ENCODE measurements at regions not wholly inside any gene's neighbourhood (a gene's known extent, or its start where the extent isn't known, plus 50 kb on each side); places are given as distances from the start of the nearest gene placed in this dataset.

DNA sequence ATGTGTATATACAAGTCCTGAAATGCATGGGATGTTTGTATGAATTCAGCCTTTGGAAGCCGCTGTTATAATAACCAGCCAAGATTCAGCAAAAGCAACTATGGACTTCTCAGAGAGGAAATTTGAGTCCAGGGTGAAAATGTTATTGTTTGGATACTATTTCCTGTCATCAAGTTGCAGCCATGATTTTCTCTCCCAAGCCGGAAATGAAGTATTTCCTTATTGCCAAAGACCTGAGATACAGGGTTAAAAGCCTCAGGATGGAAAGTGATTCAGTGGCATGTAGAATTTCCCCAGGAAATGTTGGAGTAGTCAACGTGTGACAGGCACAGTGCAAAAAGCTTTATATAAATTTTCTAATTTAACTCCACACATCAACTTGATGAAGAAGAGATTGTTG, 133.9 kb downstream of the IRS2 start:
- Histone ChIP-seq H3K9ac (ENCODE audit: low read depth, low read length) (no peak overlapping the region), H3K9me3 (ENCODE audit: control insufficient read depth, insufficient read depth, low read length) (no peaks in the 10 kb centered on the region), H3K4me1 (ENCODE audit: control insufficient read depth, insufficient read depth, low read length) (no peaks in the 10 kb centered on the region), H3K27me3 (ENCODE audit: control insufficient read depth, insufficient read depth, low read length) (no peaks in the 10 kb centered on the region), H3K4me3 (ENCODE audit: low read depth, low read length) (no peak overlapping the region), H3K36me3 (ENCODE audit: control insufficient read depth, insufficient read depth, low read length) (no peaks in the 10 kb centered on the region)

- no peaks in the 10 kb centered on the region for H3K36me3 ChIP-seq (ENCODE audit: control insufficient read depth, insufficient read depth, low read length)
- no peak overlapping the region for H3K9ac ChIP-seq (ENCODE audit: low read depth, low read length)
- no peak overlapping the region for H3K4me3 ChIP-seq (ENCODE audit: low read depth, low read length)
- H3K4me1 ChIP-seq (ENCODE audit: control insufficient read depth, insufficient read depth, low read length) = no peaks in the 10 kb centered on the region
- H3K9me3 ChIP-seq (ENCODE audit: control insufficient read depth, insufficient read depth, low read length) = no peaks in the 10 kb centered on the region
- H3K27me3 ChIP-seq (ENCODE audit: control insufficient read depth, insufficient read depth, low read length) = no peaks in the 10 kb centered on the region
Observed at GRCh38 chr13:109651854-109652253, 134.5 kb downstream of the IRS2 start.

DNA sequence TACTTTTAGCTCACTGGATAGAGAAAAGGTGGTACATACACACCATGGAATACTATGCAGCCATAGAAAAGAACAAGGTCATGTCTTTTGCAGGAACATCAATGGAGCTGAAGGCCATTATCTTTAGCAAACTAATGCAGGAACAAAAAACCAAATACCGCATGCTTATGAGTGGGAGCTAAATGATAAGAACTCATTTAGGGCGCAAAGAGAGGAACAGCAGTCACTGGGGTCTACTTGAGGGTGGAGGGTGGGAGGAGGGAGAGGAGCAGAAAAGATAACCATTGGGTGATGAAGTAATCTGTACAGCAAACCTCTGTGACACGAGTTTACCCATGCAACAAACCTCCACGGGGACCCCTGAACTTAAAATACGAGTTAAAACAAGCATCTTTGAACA, 135.1 kb downstream of the IRS2 start:
- H3K36me3 ChIP-seq (ENCODE audit: control insufficient read depth, insufficient read depth, low read length) = no peaks in the 10 kb centered on the region
- H3K27me3 ChIP-seq (ENCODE audit: control insufficient read depth, insufficient read depth, low read length) = no peaks in the 10 kb centered on the region
- H3K4me1 ChIP-seq (ENCODE audit: control insufficient read depth, insufficient read depth, low read length) = no peaks in the 10 kb centered on the region
- no peak overlapping the region for H3K4me3 ChIP-seq (ENCODE audit: low read depth, low read length)
- no peaks in the 10 kb centered on the region for H3K9me3 ChIP-seq (ENCODE audit: control insufficient read depth, insufficient read depth, low read length)
- H3K9ac ChIP-seq (ENCODE audit: low read depth, low read length) = no peak overlapping the region

- no peak overlapping the region for H3K4me3 ChIP-seq (ENCODE audit: low read depth, low read length)
- no peak overlapping the region for H3K9ac ChIP-seq (ENCODE audit: low read depth, low read length)
- no peaks in the 10 kb centered on the region for H3K36me3 ChIP-seq (ENCODE audit: control insufficient read depth, insufficient read depth, low read length)
- no peaks in the 10 kb centered on the region for H3K27me3 ChIP-seq (ENCODE audit: control insufficient read depth, insufficient read depth, low read length)
- no peaks in the 10 kb centered on the region for H3K4me1 ChIP-seq (ENCODE audit: control insufficient read depth, insufficient read depth, low read length)
- H3K9me3 ChIP-seq (ENCODE audit: control insufficient read depth, insufficient read depth, low read length) = no peaks in the 10 kb centered on the region
Observed at GRCh38 chr13:109650861-109651260, 135.5 kb downstream of the IRS2 start.

GRCh38 chr13:109649713-109650112, 136.7 kb downstream of the IRS2 start:
- Histone ChIP-seq H3K4me3 (ENCODE audit: low read depth, low read length) (no peak overlapping the region), H3K36me3 (ENCODE audit: control insufficient read depth, insufficient read depth, low read length) (no peaks in the 10 kb centered on the region), H3K9ac (ENCODE audit: low read depth, low read length) (no peak overlapping the region), H3K27me3 (ENCODE audit: control insufficient read depth, insufficient read depth, low read length) (no peaks in the 10 kb centered on the region), H3K9me3 (ENCODE audit: control insufficient read depth, insufficient read depth, low read length) (no peaks in the 10 kb centered on the region), H3K4me1 (ENCODE audit: control insufficient read depth, insufficient read depth, low read length) (no peaks in the 10 kb centered on the region)

- no peak overlapping the region for H3K9ac ChIP-seq (ENCODE audit: low read depth, low read length)
- no peaks in the 10 kb centered on the region for H3K36me3 ChIP-seq (ENCODE audit: control insufficient read depth, insufficient read depth, low read length)
- H3K9me3 ChIP-seq (ENCODE audit: control insufficient read depth, insufficient read depth, low read length) = no peaks in the 10 kb centered on the region
- H3K4me1 ChIP-seq (ENCODE audit: control insufficient read depth, insufficient read depth, low read length) = no peaks in the 10 kb centered on the region
- H3K4me3 ChIP-seq (ENCODE audit: low read depth, low read length) = no peak overlapping the region
- no peaks in the 10 kb centered on the region for H3K27me3 ChIP-seq (ENCODE audit: control insufficient read depth, insufficient read depth, low read length)
Observed at GRCh38 chr13:109647699-109648098, 138.7 kb downstream of the IRS2 start.

DNA sequence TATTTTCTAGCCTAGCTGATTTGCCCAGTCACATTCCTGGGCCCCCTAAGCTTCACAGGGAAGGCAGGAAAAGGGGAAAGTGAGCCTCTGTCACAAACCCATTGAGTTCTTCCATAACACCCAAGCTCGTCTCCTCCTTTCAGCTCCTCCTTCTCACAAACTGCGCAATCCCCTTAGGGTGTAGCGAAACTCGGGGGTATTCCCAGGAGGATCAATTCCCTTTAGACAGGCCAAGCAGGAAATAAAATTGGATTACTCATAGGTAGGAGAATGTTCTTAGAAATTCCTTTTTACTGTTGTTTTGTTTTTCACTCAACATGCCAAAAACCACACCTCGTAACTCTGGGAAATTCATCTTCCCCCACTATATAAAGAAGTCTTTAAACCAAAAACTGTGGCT, 139.3 kb downstream of the IRS2 start:
- H3K9ac ChIP-seq (ENCODE audit: low read depth, low read length) = no peak overlapping the region
- no peaks in the 10 kb centered on the region for H3K9me3 ChIP-seq (ENCODE audit: control insufficient read depth, insufficient read depth, low read length)
- no peaks in the 10 kb centered on the region for H3K27me3 ChIP-seq (ENCODE audit: control insufficient read depth, insufficient read depth, low read length)
- H3K4me1 ChIP-seq (ENCODE audit: control insufficient read depth, insufficient read depth, low read length) = no peaks in the 10 kb centered on the region
- H3K4me3 ChIP-seq (ENCODE audit: low read depth, low read length) = no peak overlapping the region
- H3K36me3 ChIP-seq (ENCODE audit: control insufficient read depth, insufficient read depth, low read length) = no peaks in the 10 kb centered on the region

DNA sequence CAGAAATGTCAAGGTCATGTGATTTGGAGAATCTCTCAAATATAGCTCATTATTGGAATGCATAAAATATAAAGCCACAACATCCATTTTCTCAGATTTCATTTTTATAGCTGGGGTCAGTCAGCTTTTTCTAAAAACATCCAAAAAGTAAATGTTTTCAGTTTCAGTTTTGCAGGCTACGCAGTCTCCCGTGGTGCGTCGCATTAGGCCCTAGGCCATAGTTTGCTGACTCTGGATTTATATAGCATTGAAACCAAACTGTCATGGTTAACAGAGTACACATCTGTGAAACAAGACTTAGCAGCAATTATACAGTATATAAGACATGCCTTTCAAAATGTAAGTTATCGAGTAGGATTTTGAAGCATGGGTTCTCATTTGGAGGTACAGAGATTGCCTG, 140.0 kb downstream of the IRS2 start:
- Histone ChIP-seq H3K9me3 (ENCODE audit: control insufficient read depth, insufficient read depth, low read length) (no peaks in the 10 kb centered on the region), H3K9ac (ENCODE audit: low read depth, low read length) (no peak overlapping the region), H3K4me3 (ENCODE audit: low read depth, low read length) (no peak overlapping the region), H3K36me3 (ENCODE audit: control insufficient read depth, insufficient read depth, low read length) (no peaks in the 10 kb centered on the region), H3K27me3 (ENCODE audit: control insufficient read depth, insufficient read depth, low read length) (no peaks in the 10 kb centered on the region), H3K4me1 (ENCODE audit: control insufficient read depth, insufficient read depth, low read length) (no peaks in the 10 kb centered on the region)

- Histone ChIP-seq H3K36me3 (ENCODE audit: control insufficient read depth, insufficient read depth, low read length) (no peaks in the 10 kb centered on the region), H3K4me3 (ENCODE audit: low read depth, low read length) (no peak overlapping the region), H3K4me1 (ENCODE audit: control insufficient read depth, insufficient read depth, low read length) (no peaks in the 10 kb centered on the region), H3K9me3 (ENCODE audit: control insufficient read depth, insufficient read depth, low read length) (no peaks in the 10 kb centered on the region), H3K9ac (ENCODE audit: low read depth, low read length) (no peak overlapping the region), H3K27me3 (ENCODE audit: control insufficient read depth, insufficient read depth, low read length) (no peaks in the 10 kb centered on the region)
Observed at GRCh38 chr13:109645831-109646230, 140.6 kb downstream of the IRS2 start.

DNA sequence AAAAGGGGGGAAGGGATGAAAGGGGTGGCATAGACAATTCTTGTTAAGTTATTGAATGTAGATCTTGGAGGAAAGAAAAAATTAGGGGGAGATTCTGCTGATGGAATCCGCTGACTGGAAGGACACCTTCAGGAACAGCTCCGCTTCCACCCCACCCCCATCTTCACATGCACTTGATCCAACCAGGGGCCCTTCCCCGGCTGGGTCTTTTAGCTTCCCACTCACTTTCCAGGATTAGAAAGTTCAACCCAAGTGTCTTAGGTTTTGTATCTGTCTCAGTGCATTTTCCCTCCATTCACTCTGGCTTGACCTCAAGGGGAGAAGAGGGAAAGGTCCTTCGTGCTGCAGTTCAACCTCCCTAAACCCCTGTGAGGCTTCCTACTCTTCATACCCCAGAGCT, 141.4 kb downstream of the IRS2 start:
- no peak overlapping the region for H3K9ac ChIP-seq (ENCODE audit: low read depth, low read length)
- H3K36me3 ChIP-seq (ENCODE audit: control insufficient read depth, insufficient read depth, low read length) = no peaks in the 10 kb centered on the region
- H3K4me1 ChIP-seq (ENCODE audit: control insufficient read depth, insufficient read depth, low read length) = no peaks in the 10 kb centered on the region
- H3K9me3 ChIP-seq (ENCODE audit: control insufficient read depth, insufficient read depth, low read length) = no peaks in the 10 kb centered on the region
- H3K27me3 ChIP-seq (ENCODE audit: control insufficient read depth, insufficient read depth, low read length) = no peaks in the 10 kb centered on the region
- H3K4me3 ChIP-seq (ENCODE audit: low read depth, low read length) = no peak overlapping the region

DNA sequence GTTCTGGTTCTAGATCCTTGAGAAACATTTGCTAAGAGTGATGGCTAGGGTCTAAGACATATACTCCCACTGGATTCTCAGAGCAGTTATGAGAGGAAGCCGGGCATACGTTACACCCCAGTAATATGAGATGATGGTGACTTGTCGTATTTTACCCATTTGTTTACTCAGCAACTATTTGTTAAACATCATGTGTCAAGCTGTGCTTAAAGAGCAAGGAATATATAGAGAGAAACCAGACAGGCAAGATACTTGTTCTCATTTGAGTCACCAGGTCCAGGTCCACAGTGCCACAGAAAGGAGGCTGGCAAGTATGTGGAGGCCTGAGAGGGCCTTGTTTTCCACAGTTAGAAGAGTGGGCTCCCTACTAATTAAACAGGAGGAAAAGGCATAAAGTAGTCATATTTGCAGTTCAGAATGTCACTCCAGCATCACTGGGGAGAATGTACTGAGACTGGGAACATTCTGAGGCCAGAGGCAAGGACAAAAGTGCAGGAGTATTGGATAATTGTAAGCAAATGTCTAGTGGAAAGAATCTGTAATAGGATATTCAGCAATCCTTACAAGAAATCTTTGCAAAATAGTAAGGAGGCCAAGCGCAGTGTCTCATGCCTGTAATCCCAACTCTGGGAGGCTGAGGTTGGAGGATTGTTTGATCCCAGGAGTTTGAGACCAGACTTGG, 142.2 kb downstream of the IRS2 start:
- no peaks in the 10 kb centered on the region for H3K4me1 ChIP-seq (ENCODE audit: control insufficient read depth, insufficient read depth, low read length)
- H3K9me3 ChIP-seq (ENCODE audit: control insufficient read depth, insufficient read depth, low read length) = no peaks in the 10 kb centered on the region
- H3K27me3 ChIP-seq (ENCODE audit: control insufficient read depth, insufficient read depth, low read length) = no peaks in the 10 kb centered on the region
- H3K4me3 ChIP-seq (ENCODE audit: low read depth, low read length) = no peak overlapping the region
- H3K9ac ChIP-seq (ENCODE audit: low read depth, low read length) = no peak overlapping the region
- no peaks in the 10 kb centered on the region for H3K36me3 ChIP-seq (ENCODE audit: control insufficient read depth, insufficient read depth, low read length)

- no peak overlapping the region for H3K9ac ChIP-seq (ENCODE audit: low read depth, low read length)
- H3K27me3 ChIP-seq (ENCODE audit: control insufficient read depth, insufficient read depth, low read length) = no peaks in the 10 kb centered on the region
Observed at GRCh38 chr13:109642358-109642757, 144.0 kb downstream of the IRS2 start.

More at GRCh38 chr13:109642358-109642757, 144.0 kb downstream of the IRS2 start:
- Histone ChIP-seq H3K9me3 (ENCODE audit: control insufficient read depth, insufficient read depth, low read length) (no peaks in the 10 kb centered on the region), H3K36me3 (ENCODE audit: control insufficient read depth, insufficient read depth, low read length) (no peaks in the 10 kb centered on the region), H3K4me3 (ENCODE audit: low read depth, low read length) (no peak overlapping the region), H3K4me1 (ENCODE audit: control insufficient read depth, insufficient read depth, low read length) (no peaks in the 10 kb centered on the region)
